HG02938 (cell line): ENCODE measurements at regions not wholly inside any gene's neighbourhood (a gene's known extent, or its start where the extent isn't known, plus 50 kb on each side); places are given as distances from the start of the nearest gene placed in this dataset.
"Not testable (repeated sequence)": the region's sequence is repeated elsewhere in the genome, so short reads cannot be mapped to it uniquely, and the experiment has no call there.

Experiments used
- ATAC-seq: cut with Tn5 transposase; IDR thresholded peaks from one replicate; pipeline ENCODE4 v1.9.1; 2021; ENCODE audit warnings: mild to moderate bottlenecking, moderate library complexity; ENCODE audit not compliant: unreplicated experiment

DNA sequence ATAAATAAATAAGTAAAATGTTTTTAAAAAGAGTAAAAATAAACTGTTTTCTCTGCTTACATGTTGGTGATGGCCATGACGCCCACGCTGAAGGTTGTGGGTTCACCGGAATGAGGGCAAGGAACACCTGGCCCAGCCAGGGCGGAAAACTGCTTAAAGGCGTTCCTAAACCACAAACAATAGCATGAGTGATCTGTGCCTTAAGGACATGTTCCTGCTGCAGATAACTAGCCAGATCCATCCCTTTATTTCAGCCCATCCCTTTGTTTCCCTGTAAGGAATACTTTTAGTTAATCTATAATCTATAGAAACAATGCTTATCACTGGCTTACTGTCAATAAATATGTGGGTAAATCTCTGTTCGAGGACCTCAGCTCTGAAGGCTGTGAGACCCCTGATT, 63.3 kb upstream of the CEP78 start:
- not testable (repeated sequence) for ATAC-seq

DNA sequence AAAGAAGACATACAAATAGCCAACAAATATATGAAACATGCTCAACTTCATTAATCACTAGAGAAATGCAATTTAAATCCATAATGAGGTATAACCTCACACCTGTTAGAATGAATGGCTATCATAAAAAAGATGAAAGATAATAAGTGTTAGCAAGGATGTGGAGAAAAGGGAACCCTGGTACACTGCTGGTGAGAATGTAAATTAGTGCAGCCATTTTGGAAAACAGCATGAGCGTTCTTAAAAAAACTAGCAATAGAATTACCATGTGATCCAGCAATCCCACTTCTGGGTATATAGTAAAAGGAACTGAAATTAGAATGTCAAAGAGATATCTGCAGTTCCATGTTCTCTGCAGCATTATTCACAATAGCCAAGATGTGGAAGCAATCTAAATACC, 64.2 kb upstream of the CEP78 start:
- no peak for ATAC-seq

DNA sequence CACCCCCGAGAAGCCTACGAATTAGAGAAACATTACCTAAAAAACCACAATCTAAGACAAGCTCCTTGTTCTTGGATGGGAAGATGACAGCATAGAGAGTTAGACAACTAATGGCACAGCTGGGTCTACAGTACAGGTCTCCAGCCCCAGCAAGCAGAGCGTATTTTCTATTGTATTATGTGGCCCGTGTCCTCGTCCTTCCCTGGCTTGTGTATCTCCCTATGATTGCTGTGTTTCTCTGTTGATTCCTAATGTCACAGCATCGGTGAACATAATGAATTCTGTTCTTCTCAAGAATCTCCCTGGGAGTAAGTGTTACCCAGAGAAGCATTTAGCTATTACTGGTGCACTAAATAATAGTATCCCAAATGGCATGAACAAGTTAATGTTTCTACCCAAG, 66.8 kb upstream of the CEP78 start:
- ATAC-seq: no peak

DNA sequence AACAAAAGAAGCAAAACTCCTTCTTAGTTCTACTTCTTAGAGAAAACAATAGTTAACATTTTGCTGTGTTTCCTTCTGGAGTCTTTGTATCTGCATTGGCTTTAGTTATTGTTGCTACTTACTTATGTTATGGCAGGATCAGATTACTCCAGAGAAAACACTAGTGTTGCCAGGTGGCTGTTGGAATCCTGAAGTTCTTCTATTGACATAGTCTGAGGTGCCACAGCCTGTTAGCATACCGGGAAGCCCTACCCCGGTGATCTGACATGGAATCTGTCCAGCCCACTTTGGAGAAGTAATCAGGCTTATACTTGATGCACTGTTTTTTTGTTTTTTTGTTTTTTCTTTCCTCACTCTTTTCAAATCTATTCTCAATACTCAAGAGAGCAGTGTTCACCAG, 68.5 kb upstream of the CEP78 start:
- no peak for ATAC-seq

DNA sequence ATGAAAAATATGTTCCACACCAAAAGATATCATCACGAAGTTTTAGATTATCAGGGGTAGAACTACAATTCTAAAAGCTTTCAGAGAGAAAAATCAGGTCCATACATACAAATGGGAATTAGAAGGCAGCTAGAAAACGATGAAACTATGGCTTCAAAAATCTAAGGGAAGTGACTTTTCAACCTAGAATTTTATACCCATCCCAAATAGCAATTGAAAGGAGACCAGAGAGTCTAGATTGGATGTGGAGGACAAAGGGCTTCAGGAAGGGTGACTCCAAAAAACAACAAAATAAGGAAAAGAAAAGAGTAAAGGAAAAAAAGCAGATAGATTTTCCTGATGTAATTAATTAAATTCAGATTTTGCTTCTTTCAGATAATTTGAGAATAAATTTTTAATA, 72.0 kb upstream of the CEP78 start:
- no peak for ATAC-seq

DNA sequence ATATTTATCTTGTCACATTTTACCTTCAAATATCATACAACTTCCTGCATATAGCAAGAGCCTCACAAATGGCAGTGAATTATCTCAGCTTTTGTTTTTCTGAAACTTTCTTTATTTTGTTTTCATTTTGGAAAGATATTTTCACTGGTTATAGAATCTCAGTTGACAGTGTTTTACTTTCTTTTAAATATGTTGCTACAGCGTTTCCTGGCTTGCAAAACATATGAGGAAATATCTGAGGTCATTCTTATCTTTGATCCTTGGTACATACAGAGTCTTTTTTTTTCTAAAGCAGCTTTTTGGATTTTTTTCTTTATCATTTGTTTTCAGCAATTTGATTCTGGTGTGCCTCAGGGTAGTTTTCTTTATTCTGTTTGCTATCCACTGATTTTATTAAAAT, 77.6 kb upstream of the CEP78 start:
- ATAC-seq: no peak

DNA sequence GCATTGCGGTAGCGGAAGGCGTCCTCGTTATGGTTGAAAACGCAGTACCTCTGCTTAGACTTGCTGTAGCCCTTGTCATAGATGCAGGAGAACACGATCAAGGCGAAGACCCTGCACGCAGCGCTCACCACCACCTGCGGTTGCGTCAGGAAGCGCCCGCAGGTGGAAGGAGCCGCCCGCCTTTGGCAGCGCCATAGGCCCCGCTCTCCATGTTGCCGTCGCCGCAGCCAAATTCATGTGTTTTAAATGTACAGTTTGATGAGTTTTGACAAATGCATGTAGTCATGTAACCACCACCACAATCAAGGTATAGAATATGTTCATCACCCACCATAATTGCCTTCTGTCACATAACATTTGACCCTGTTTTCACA, 84.9 kb upstream of the CEP78 start:
- no peak for ATAC-seq

DNA sequence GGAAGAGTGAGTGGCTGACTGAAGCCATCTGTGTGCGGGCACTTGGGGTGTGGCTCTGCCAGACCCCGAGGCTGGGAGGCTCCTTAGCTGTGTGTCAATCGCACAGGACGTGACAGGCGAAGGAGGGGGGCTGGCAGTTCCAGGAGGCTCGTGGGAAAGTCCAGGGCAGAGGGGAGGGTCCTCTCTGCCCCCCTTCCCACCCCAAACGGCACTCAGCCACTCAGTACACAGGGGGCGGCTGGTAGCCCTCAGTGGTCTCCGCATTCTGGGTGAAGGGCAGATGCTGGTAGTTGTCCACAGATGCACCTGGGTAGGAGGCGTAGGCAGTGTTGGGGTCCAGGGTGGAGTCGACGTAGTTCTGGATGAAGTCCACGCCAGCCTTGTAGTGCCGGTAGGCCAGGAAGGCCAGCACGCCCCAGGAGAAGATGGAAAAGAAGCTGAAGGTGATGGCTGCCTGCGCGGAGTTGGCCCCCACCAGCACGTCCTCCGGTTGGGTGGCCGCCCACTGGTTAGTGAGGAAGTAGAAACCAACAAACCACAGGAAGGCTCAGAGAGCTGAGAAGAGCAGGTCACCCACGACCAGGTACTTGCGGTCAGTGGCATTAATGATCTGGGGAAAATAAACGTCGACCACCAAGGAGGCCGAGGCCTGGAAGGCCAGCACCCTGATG, 85.4 kb upstream of the CEP78 start:
- ATAC-seq: no peak

DNA sequence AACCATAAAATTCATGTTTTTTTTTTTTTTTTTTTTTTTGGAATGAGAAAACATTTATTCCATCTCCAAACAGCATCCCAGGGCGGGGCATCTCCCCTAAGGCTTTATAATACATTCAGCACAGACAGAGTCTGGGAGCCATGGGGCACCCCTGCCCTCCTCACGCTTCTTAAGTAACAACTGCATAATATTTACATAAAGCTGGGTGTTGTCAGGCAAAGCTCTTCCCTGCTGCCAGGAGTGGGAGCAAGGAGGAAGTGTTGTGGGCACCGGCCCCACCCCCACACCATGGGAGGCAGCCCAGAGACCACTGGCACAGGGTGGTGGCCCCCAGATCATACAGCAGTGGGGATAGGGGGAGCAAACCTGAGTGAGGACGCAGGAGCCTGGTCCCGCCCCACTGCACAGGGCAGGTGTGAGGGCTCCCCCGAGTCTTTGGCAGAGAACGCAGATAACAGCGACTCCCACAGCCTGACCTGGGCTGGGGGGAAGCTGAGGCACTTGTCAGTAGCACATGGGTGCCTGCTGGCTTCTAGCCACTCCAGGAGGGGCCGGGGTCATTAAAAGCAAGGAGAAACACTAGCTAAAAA, 86.1 kb upstream of the CEP78 start:
- ATAC-seq: no peak

DNA sequence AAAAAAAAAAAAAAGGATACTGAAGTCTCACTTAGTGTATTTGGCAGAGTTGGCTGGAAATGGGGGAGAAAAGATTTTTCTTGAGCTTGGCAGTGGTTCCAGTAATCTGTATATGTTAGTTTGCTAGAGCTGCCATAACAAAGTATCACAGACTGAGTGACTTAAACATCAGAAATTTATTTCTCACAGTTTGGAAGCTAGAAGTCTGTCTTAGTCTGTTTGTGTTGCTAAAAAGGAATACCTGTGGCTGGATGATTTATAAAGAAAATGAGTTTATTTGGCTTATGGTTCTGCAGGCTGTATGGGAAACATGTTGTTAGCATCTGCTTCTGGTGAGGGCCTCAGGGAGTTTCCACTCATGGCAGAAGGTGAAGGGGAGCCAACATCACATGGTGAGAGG, 89.6 kb upstream of the CEP78 start:
- ATAC-seq: no peak

DNA sequence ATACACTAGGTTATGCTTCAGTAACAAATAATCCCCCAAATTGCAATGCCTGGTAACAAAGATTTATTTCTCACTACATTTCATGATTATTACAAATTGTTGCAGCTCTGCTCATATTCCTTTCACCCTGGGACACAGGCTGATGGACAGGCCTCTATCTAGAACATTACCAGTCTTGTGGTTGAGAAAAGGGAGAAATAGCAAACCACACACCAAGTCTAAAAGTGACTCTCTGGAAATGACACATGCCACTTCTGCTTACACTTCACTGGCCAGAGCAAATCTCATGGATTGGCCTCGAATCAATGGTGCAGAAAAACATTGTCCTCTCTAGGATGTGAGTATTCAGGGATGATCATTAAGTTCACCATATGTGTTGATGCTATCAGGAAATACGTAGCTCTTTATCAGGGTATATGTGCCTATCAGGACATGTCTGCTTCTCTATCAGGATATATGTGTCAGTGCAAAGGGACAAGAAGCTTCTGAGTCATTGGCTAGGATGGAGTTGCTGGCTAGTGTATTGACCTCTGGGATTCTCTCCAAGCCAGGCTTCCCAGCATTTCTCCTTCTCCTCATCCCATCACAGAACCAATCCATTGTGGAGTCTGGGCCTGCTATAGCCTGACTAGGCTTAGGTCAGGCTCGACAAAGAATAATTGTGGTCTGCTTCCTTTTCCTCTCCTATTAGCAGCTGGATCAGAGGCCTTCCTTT, 91.1 kb upstream of the CEP78 start:
- ATAC-seq: no peak

DNA sequence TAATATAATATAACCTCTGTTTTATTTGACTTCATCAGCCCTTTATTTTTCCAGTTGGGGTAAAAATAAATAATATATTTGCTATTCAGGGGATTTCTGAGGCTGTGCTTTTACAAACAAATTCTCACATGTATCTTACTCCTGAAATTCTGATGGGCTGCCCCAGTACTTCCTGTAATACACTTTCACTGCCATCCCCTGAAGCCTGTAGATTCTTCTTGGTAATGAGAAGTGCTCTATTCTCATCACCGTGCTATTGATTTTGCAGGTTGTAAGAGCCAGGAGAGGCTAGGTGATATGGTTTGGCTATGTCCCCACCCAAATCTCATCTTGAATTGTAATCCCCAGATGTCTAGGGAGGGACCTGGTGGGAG, 91.9 kb upstream of the CEP78 start:
- no peak for ATAC-seq

DNA sequence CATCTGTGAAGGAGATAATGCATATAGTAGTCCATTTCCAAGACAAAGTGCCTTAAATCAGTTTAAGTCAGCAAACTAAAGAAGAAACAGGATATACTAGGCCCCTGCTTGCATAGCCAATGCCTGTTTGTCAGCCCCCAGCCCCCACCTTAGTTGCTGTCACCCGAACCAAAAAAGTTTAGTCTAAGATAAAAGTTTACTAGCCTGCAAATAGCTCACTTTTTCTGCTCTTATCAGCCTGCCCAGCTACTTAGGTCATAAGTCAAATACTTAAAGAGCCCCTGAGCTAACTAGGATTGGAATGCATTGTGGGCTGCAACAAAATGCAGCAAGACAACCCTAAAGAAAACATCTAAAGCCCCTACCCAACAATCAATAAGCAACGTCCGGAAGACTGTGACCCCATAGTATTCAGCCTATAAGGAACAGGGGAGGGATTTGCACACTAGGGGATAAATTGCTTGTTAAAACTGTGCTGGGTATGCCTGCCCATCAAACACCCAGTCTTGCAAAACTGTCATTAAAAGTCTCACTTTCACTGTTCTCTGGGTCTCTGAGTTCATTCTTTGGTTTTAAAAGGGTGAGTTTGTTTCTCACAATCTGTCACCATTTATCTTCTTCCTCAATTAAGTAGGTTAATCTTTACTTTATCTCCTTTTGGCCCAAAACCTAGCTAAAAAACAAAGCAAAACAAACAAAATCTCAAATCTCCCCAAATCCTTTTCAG, 92.4 kb upstream of the CEP78 start:
- no peak for ATAC-seq

DNA sequence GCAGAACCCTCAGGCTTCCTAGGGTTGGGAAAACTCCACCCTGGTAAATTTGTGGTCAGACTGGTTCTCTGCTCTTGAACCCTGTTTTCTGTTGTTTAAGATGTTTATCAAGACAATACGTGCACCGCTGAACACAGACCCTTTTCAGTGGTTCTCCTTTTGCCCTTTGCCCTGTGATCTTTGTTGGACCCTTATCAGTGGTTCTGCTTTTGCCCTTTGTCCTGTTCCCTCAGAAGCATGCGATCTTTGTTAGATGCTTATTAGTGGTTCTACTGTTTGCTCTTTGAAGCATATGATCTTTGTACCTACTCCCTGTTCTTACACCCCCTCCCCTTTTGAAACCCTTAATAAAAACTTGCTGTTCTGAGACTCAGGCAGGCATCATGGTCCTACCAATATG, 93.6 kb upstream of the CEP78 start:
- not testable (repeated sequence) for ATAC-seq

DNA sequence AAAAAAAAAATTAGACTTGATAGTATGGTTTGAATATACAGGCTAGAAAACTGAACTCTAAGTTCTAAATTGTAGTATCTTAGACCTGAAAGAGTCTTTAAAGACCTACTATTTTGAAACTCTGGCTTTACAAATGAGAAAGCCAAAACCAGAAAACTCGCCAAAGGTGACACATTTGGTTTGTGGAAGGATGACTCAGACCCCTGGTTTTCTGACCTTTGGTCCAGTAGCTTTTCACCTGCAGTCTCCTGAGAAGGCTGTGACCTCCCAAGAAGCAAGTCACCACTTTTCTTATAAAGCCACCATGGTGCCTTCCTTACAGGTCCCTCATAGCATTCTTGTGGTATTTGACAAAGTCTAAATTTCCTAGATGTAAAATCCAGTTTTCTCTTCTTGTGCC, 102.1 kb upstream of the CEP78 start:
- ATAC-seq: no peak

DNA sequence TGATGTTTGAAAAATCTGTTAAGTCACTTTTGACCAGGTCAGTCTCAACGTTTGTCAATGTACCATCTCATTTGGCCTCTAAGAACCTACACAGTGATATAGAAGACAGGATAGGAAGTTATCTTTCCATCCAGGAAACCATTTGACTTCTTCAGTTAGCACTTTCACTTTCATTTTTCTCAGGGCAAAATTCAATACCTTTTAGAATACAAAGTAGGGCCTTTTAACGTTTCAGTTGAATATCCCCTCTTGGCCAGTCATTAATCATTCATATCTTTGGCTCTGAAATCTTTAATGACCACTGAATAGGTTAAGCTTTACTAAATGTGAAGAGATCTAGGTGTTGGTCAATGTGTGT, 101.1 kb upstream of the GNAQ start:
- peak; percentile 43 for ATAC-seq

DNA sequence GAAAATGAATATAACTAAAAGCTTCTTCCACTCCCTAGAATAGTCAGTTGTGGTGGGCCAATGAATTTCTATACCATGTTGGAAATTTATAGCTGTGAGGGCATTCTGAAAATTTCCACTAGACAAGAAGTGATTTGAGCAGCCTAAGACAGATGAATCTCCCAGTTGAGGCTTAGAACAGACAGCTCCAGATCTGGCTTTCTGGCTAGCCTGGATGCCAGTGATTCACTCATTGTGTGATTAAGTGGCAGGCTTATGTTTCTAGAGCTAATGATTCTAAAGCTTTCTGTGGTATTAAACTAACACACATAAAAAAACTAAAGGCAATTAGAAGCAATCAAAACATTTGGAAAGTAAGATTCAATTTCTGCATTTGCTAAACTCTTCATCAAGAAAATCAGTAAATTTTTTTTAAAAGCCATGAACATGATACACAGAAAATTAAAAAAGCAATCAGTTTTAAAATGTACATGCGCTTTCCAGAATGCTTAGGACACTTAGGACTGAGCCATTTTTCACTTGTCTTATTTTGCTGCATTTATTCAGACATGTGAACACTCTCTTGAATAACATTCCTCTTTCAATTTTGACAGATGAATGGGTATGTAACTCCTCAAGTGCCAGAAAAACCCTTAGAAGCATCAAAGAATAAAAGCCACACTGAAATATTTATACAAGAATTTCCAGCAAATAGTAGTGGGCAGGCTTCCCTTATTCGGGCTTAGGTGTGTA, 100.5 kb upstream of the GNAQ start:
- no peak for ATAC-seq

DNA sequence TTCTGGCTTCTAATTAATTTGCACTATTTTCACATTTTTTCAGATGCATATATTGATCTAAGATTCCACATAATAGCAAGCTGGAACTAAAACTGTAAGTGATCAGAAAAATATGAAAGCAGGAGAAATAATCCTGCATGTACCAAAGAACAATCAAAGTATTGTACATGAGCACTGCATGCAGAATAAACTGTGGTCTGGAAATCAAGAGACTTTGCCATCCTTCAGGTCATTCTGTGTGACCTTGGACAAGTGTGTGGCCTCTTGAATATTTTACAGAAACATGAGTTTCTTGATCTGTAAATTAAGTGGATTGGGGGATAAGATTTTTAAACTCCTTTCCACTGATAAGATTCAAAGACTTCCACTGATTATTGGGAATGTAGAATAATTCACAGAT, 99.2 kb upstream of the GNAQ start:
- ATAC-seq: no peak

DNA sequence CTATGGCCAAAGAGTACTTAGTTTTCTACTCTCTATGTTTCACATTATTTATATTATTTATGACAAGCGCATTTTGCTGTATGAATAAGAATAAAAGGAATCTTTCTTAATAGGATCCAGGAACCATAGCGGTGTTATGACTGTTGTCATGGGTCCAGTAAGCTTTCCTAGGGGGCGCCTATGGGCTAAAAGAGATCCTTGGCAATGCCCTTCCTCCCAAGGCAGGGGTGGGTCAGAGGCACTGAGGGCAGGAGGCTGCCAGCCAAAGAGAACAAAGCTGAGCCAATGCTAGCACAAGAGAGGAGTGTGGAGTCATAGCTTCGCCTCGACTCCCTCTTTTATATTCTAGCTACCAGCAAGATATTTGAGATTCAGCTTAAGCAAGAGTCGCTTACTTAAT, 98.4 kb upstream of the GNAQ start:
- no peak for ATAC-seq

DNA sequence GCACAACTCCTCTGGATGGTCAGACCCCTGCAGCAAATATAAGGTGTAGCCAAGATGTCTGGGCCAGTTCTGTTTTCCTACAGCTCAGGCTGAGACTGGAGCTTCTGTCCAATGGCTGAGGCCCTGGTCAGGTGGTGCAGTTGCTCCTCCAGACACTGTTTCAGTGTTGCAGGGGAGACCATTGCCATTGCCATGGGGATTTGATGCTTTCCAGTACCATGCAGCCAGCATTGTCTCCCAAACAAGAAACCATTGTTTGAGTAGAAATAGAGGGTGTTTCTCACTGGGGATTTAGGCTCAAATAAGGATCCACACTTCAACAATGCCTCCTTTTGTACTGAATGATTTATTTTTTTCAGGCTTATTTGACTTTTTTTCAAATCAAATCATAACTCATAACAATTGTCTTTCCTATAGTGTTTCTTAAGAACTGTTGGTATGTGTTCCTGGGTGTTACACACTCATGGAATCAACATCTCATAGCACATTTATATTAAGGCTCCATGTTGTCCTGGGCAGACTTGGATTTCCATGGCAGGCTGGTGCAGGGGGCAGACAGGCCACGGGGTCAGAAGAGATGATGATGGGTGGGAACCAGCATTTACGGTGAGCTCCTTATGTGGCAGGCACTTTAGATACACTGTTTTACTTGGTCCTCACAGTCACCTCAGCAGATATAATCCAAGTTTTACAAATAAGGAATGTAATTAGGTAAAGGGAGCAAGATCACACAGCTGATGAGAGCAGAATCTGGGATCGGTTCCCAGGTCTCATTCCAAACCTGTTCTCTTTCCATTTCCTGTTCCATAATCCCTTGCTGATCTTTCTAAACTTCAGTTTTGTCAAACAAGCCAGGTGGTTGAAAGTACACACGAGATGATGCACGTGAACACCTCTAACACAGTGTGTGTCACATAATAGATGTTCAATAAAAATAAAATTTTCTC, 95.9 kb upstream of the GNAQ start:
- ATAC-seq: no peak
